ENCODE measurements at regions not wholly inside any gene's neighbourhood (a gene's known extent, or its start where the extent isn't known, plus 50 kb on each side); places are given as distances from the start of the nearest gene placed in this dataset.

GRCh38 chr12:97093187-97093683 lies 186.2 kb downstream of the NEDD1 start:
- no peak for DNase-seq (ENCODE audit: low read depth)

GRCh38 chr12:97097734-97098133 lies 190.7 kb downstream of the NEDD1 start:
- DNase-seq (ENCODE audit: low read depth), result no peak

DNA sequence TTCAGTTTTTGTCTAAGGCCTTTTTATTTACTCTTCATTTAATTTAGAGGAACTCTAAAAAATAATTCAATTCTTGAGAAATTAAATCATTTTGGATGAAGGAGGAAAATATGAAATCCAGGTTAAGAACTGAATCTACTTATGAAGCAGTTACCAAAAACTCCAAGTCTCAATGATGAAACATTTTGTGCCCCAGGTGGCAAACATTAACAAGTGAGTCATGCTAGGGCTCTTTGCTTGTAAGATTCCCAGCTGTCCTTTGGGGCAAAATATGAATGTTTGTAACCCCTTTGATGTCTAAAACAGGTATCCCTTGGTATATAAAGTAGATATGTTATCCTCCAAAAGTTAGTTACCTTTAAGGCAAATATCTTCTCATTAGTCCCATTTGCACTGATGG lies 202.4 kb downstream of the NEDD1 start:
- no peak for DNase-seq (ENCODE audit: low read depth)

- DNase-seq (ENCODE audit: low read depth), result no peak
These were observed 205.1 kb downstream of the NEDD1 start for GRCh38 chr12:97112136-97112535.

- no peak for DNase-seq (ENCODE audit: low read depth)
These were observed 211.8 kb downstream of the NEDD1 start for GRCh38 chr12:97118796-97119375.

GRCh38 chr12:97127061-97127460 lies 220.0 kb downstream of the NEDD1 start:
- no peak for DNase-seq (ENCODE audit: low read depth)

GRCh38 chr12:97131220-97131981 lies 224.3 kb downstream of the NEDD1 start:
- DNase-seq (ENCODE audit: low read depth), result no peak

GRCh38 chr12:97132270-97132669 lies 225.2 kb downstream of the NEDD1 start:
- no peak for DNase-seq (ENCODE audit: low read depth)

- DNase-seq (ENCODE audit: low read depth), result no peak
These were observed 227.4 kb downstream of the NEDD1 start for GRCh38 chr12:97134495-97134894.

GRCh38 chr12:97140355-97140754 lies 233.3 kb downstream of the NEDD1 start:
- DNase-seq (ENCODE audit: low read depth), result no peak

DNA sequence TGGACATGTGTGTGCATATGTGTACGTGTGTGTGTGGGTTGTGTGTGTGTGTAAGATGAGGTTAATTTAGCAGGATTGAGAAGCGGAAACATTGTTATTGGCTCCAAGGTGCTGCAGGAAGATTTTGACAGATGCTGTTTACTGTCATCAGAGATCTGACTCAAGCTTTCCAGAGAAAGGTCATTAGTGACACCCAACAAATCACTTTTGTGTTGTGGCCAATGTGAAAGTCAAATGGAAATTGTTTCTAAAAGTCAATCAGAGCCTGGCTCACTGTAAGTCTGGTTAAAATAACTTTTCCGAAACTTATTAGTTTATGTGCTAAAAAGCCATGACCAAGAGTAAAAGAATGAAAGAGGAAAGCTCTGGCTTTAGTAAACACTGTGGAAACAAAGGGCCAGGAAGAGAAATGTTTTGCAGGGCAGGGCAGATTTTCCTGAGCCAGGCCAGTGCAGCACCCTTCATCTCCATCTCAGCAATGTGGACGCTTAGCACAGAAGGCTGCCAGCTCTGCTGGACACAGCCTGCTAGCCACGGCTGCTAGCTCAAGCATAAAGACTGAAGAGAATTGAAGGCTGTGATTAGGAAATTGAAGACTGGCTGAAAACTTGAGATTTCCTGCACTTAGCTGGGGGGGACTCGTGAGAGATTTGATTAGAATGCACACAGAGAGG lies 235.8 kb downstream of the NEDD1 start:
- DNase-seq (ENCODE audit: low read depth), result no peak

DNA sequence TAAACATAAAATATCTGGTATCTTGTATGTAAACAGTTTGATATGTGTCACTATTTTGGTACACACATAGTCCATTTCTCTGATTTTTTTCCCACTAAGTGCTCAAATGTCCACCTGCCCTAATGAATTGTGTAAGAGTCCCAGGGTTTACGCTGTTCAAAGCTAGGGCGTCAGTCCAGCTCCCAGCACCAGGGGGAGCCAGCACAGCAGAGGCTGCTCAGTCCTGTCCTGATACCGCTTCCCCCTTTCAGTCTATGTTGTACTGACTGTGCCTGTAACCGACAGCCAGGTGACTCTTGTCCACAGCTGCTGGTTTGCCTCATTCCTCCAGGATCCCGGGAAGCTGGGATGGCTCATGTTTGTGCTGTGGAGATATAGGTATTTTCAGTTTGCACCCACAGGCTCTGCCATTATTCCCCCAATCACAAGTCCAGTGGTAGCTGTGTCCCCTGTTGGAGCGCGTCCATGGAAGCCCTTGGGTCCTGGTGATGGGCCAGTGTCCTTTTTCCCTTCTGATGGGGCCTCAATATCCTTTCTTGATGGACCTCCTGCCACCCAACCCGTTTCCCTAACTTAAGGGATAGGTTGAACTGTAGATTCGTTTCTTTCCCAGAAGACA lies 242.0 kb downstream of the NEDD1 start:
- no peak for DNase-seq (ENCODE audit: low read depth)

- no peak for DNase-seq (ENCODE audit: low read depth)
These were observed 244.4 kb downstream of the NEDD1 start for GRCh38 chr12:97151481-97151880.

DNA sequence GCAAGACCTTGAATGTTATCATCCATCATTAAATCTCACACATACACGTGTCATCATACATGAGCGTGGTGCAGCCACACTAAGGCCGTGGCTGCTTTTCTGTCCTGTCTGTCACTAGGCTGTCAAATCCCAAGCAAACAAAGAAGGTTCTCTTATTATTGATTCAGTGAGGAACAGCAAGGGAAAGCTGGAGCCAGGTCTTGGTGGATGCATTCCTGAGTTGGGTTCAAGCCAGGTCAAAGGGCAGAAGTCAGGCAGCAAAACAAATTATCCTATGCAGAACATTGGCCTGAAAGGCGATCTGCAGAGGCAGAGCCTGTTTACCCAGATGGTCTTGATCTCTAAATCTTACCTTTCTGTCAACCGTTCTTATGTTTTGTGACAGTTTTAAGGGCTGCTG lies 252.3 kb downstream of the NEDD1 start:
- DNase-seq (ENCODE audit: low read depth), result no peak

DNA sequence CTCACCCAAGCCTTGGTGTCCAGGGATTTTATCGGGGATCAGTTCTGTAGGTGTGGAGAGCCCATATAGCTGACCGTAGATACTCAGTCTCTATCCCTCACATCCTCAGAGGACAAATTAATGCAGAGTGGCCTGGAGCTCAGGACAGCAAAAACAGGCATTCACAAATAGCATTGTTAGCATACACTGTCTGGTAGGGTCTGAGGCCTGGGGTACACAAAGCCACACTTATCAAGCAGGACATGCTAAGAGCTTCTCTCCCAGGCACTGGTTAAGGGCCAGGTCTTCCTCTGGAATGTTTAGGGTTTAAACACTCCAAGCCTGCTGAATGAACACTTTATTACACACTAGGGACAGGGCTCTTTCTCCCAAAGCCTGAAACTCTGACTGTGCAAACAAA lies 253.2 kb downstream of the NEDD1 start:
- DNase-seq (ENCODE audit: low read depth), result no peak

DNA sequence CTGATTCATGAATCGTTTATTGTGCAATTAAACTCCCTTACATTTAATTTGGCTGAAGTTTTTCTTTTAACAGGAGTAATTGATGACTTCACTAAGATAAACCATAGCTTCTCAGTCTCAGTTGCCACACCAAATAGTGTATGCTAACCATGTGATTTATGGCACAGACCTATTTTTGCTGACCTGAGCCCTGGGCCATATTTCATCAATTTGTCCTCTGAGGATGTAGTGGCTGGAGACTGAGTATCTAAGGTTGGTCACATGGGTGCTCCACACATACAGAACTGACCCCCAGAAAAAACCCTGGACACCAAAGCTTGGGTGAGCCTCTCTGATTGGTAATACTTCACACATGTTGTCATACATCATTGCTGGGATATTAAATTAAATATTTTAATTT lies 255.1 kb downstream of the NEDD1 start:
- DNase-seq (ENCODE audit: low read depth), result no peak

GRCh38 chr12:97164936-97165335 lies 257.9 kb downstream of the NEDD1 start:
- no peak for DNase-seq (ENCODE audit: low read depth)

DNA sequence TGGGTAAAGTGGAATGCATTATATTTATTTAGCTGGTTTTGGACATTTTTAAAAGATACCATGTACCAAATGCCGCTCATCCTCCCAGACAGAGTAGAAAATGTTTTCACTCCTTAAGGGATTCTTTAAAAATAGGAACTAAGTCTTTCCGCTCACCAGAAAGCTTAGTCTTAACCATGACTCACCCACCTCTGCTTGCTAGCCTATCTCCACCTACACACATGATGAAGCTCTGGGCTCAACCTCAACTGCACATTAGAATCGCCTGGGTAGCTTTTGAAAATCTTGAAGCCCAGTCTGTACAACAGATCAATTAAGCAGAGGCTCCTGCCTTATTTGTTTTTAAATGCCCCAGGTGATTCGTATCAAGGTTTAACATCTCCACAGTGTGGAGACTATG lies 260.5 kb downstream of the NEDD1 start:
- DNase-seq (ENCODE audit: low read depth), result no peak

DNA sequence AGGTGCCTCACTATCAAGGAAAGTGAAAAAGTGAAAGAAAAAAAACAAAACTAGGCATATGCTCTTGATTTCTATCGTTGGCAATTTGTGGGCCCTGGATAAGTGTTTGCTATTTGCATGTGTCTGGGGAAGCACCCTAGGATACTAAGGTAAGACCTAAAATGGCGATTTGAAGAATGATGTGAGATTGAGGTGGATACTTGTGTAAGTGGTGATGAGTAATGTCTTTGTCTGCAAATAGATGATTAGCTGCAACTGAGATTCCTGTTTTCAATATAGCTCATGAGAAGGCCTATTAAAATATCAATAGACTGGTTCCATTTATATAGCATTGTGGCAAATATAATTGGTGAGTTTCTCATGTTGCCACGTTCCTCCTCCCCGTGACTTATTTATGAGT lies 261.7 kb downstream of the NEDD1 start:
- no peak for DNase-seq (ENCODE audit: low read depth)

DNA sequence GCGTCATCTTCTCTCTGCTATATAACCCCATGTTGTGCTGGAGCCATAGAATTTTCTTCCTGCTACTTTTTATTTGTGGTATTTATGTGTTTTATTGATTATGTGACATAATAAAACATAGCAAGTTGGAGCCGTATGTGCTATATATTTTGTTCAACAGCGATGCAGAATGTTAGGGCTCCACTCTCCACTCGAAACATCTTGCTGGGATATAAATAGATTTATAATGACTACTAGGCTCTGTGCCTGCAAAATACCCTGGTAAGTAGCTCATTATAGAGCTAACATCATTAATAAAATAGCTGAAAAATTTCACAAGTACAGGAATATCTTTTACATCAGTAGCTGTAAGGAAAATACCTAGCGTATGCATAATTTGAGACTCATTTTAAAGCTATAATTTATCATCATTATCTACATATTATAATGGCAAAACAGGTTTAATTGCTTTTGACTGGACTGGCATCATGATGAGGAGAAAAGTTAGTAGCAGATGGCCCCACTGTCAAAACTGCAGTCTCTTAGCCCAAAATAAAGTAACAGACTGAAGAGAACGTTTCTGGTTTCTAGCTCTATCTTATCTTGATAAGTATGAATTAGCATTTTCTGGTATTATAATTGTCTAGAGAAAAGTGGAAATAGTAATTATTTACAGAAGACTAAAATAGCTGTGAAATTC lies 263.0 kb downstream of the NEDD1 start:
- no peak for DNase-seq (ENCODE audit: low read depth)

GRCh38 chr12:97173688-97174410 lies 266.8 kb downstream of the NEDD1 start:
- DNase-seq (ENCODE audit: low read depth), result no peak

- DNase-seq (ENCODE audit: low read depth), result no peak
These were observed 270.4 kb downstream of the NEDD1 start for GRCh38 chr12:97177481-97177880.
